Mucosa of descending colon (tissue), 3 donors: ENCODE measurements at regions not wholly inside any gene's neighbourhood (a gene's known extent, or its start where the extent isn't known, plus 50 kb on each side); places are given as distances from the start of the nearest gene placed in this dataset.

Source experiments
- ATAC-seq: fragments of 200-7000 bp; cut with Tn5 transposase; one replicate; pipeline ENCODE4 v1.9.1; 2020; ENCODE audit warnings: mild to moderate bottlenecking, moderate library complexity
- DNase-seq, 3 donors: peaks; one replicate each; pipeline ENCODE4 v3.0.0-alpha.2; 2020
- H3K36me3 ChIP-seq: fragments of 200-600 bp; one replicate; pipeline ENCODE4 v1.8.0; 2021; ENCODE audit warnings: low read depth, mild to moderate bottlenecking
- H3K4me1 ChIP-seq: fragments of 200-600 bp; one replicate; pipeline ENCODE4 v1.8.0; 2021; ENCODE audit warnings: low read depth, mild to moderate bottlenecking
- H3K4me3 ChIP-seq: fragments of 200-600 bp; one replicate; pipeline ENCODE4 v1.8.0; 2021; ENCODE audit warnings: mild to moderate bottlenecking
- H3K9me3 ChIP-seq: fragments of 200-600 bp; one replicate; pipeline ENCODE4 v1.8.0; 2021; ENCODE audit warnings: mild to moderate bottlenecking
- intact Hi-C, 2 donors: fragments of 100-400 bp; cut with DNase I in 1 of 2; cut with micrococcal nuclease in 1 of 2; formaldehyde crosslinking; loops; one replicate each; pipeline versions ENCODE4 v1.11.0 to v1.11.1; 2022; cut with DNase I, micrococcal nuclease
- TF ChIP-seq, protein P1 (sequence below): fragments of 200-600 bp; IDR thresholded peaks from one replicate; pipeline ENCODE4 v1.8.0; 2022; ENCODE audit warnings: antibody characterized with exemption, mild to moderate bottlenecking
- donor health status: DM: no; HTN: no; CAD: no; lungs with moderate emphysema.
- donor health status: DM: no; HTN: no; CAD: no.
- donor health status: DM: no; HTN: yes; CAD: no.

DNA sequence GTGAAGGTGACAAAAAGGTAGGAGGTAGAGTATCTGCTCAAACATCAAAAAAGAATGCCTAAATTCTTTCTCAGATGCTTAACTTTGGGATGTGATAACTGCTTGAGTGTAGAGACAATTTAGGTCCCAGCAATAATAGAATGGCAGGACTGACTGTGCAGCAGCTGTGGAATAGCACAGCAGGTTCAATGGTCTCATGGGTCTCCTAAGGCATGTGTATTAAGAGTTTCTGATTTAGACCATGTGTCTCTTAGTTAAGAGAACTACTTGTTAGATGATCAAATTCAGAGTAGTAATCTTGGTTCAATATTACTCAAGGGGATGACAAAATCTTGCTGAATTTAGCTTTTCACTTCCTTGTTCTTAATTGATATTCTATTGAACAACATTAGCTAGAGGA is 72.0 kb downstream of the ALX1 start:
- TF ChIP-seq, protein P1, sequence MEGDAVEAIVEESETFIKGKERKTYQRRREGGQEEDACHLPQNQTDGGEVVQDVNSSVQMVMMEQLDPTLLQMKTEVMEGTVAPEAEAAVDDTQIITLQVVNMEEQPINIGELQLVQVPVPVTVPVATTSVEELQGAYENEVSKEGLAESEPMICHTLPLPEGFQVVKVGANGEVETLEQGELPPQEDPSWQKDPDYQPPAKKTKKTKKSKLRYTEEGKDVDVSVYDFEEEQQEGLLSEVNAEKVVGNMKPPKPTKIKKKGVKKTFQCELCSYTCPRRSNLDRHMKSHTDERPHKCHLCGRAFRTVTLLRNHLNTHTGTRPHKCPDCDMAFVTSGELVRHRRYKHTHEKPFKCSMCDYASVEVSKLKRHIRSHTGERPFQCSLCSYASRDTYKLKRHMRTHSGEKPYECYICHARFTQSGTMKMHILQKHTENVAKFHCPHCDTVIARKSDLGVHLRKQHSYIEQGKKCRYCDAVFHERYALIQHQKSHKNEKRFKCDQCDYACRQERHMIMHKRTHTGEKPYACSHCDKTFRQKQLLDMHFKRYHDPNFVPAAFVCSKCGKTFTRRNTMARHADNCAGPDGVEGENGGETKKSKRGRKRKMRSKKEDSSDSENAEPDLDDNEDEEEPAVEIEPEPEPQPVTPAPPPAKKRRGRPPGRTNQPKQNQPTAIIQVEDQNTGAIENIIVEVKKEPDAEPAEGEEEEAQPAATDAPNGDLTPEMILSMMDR = no peak
- no peak for ATAC-seq
- Histone ChIP-seq H3K4me3 (no peak overlapping the region), H3K4me1 (no peaks in the 10 kb centered on the region), H3K9me3 (no peaks in the 10 kb centered on the region), H3K36me3 (no peaks in the 10 kb centered on the region)
- intact Hi-C loops = no loop called here
- DNase-seq = no peak

DNA sequence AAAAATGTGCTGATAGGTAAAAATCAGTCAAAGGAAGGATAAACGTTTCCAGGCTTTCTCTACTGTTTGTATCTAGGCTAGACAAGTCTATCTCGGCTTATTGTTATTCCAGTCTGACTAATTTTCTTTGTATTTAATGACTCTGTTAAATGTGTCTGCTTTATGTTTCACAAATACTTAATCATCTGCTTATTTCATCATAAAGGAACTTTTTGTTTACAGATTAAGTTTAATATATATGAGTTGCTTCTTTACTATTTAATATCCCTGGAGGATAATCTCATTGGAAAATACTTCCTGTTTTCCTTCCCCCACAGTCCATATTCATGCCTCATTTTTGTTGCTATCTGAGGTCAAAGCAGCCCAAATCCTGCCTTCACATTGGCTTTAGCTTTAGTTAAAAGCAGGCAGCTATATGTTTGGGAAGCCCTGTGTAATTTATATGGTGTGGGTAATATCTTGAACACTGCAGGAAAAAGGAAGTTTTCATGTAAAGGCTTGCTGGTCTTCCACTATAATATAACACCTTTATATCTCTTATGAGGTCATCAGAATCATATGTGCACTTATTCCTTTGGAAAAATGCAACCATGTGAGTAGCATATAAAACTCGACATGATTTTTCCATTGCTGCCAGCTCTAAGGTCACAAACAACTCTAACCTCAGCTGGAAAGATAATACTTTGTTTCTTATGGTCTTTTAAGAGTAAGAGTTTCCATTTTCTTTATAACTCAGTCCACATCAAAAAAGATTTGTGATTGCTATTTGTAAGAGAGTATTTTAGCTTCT is 76.8 kb downstream of the ALX1 start:
- DNase-seq = no peak
- Histone ChIP-seq H3K4me1 (no peaks in the 10 kb centered on the region), H3K9me3 (no peaks in the 10 kb centered on the region), H3K36me3 (no peaks in the 10 kb centered on the region), H3K4me3 (no peak overlapping the region)
- TF ChIP-seq, protein P1 = no peak
- no peak for ATAC-seq
- intact Hi-C loops = no loop called here

- H3K36me3 ChIP-seq = no peaks in the 10 kb centered on the region
- H3K4me3 ChIP-seq = no peak overlapping the region
- DNase-seq = no peak
- intact Hi-C loops = no loop called here
- no peak for ATAC-seq
- no peaks in the 10 kb centered on the region for H3K4me1 ChIP-seq
- no peaks in the 10 kb centered on the region for H3K9me3 ChIP-seq
- TF ChIP-seq, protein P1 = no peak
These were observed 77.6 kb downstream of the ALX1 start for GRCh38 chr12:85357609-85358008.

DNA sequence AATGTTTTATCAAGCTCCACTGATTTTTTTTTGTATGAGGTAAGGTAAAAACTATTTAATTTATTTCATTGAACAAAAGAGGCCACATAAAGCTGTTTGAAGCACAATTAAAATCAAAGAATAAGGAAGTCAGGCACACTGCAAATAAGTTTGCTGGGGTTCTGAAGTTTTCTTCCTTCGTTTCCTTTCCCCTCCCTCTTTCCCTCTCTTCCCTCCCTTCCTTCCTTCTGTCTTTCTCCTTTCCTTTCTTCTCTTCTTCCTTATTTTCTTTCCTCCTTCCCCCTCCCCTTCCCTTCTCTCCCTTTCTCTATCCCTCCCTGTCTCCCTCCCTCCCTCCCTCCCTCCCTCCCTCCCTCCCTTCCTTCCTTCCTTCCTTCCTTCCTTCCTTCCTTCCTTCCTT is 78.7 kb downstream of the ALX1 start:
- Histone ChIP-seq H3K36me3 (no peaks in the 10 kb centered on the region), H3K4me3 (no peak overlapping the region), H3K9me3 (no peaks in the 10 kb centered on the region), H3K4me1 (no peaks in the 10 kb centered on the region)
- intact Hi-C loops = no loop called here
- TF ChIP-seq, protein P1 = no peak
- ATAC-seq = no peak
- DNase-seq = no peak

- Histone ChIP-seq H3K9me3 (no peaks in the 10 kb centered on the region), H3K4me3 (no peak overlapping the region), H3K4me1 (no peaks in the 10 kb centered on the region), H3K36me3 (no peaks in the 10 kb centered on the region)
- intact Hi-C loops = no loop called here
- TF ChIP-seq, protein P1 = no peak
- no peak for DNase-seq
- ATAC-seq = no peak
These were observed 83.6 kb downstream of the ALX1 start for GRCh38 chr12:85363382-85364190.
